ENCODE measurements at regions not wholly inside any gene's neighbourhood (a gene's known extent, or its start where the extent isn't known, plus 50 kb on each side); places are given as distances from the start of the nearest gene placed in this dataset.

DNA sequence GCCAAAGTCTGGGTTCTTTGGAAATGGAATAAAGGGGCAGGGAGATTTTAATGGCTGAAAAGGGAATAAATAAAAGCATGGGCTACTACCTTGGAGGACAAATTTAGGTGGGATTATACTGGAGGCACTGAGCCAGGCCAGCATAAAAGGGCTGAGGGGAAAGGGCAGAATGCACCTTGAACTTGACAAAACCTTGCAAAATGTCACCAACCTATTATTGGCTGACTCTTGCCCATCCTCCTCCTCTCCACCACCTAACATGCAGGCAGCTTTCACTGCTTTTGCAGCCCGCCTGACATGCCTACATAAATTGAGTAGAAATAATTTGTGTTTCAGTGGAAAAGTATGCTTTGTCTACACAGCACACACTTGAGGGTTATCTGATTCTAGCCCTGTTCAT is 65.3 kb upstream of the ABLIM1 start:
- TF ChIP-seq, protein P1, sequence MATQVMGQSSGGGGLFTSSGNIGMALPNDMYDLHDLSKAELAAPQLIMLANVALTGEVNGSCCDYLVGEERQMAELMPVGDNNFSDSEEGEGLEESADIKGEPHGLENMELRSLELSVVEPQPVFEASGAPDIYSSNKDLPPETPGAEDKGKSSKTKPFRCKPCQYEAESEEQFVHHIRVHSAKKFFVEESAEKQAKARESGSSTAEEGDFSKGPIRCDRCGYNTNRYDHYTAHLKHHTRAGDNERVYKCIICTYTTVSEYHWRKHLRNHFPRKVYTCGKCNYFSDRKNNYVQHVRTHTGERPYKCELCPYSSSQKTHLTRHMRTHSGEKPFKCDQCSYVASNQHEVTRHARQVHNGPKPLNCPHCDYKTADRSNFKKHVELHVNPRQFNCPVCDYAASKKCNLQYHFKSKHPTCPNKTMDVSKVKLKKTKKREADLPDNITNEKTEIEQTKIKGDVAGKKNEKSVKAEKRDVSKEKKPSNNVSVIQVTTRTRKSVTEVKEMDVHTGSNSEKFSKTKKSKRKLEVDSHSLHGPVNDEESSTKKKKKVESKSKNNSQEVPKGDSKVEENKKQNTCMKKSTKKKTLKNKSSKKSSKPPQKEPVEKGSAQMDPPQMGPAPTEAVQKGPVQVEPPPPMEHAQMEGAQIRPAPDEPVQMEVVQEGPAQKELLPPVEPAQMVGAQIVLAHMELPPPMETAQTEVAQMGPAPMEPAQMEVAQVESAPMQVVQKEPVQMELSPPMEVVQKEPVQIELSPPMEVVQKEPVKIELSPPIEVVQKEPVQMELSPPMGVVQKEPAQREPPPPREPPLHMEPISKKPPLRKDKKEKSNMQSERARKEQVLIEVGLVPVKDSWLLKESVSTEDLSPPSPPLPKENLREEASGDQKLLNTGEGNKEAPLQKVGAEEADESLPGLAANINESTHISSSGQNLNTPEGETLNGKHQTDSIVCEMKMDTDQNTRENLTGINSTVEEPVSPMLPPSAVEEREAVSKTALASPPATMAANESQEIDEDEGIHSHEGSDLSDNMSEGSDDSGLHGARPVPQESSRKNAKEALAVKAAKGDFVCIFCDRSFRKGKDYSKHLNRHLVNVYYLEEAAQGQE (IDR thresholded peaks at IDR 0.05; ENCODE audit: insufficient replicate concordance, low read depth), result no peak
- TF ChIP-seq, protein P2, sequence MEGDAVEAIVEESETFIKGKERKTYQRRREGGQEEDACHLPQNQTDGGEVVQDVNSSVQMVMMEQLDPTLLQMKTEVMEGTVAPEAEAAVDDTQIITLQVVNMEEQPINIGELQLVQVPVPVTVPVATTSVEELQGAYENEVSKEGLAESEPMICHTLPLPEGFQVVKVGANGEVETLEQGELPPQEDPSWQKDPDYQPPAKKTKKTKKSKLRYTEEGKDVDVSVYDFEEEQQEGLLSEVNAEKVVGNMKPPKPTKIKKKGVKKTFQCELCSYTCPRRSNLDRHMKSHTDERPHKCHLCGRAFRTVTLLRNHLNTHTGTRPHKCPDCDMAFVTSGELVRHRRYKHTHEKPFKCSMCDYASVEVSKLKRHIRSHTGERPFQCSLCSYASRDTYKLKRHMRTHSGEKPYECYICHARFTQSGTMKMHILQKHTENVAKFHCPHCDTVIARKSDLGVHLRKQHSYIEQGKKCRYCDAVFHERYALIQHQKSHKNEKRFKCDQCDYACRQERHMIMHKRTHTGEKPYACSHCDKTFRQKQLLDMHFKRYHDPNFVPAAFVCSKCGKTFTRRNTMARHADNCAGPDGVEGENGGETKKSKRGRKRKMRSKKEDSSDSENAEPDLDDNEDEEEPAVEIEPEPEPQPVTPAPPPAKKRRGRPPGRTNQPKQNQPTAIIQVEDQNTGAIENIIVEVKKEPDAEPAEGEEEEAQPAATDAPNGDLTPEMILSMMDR (IDR thresholded peaks at IDR 0.05; ENCODE audit: insufficient read depth, low read length), result no peak
